Neural progenitor cell (in vitro differentiated cells): ENCODE measurements at regions not wholly inside any gene's neighbourhood (a gene's known extent, or its start where the extent isn't known, plus 50 kb on each side); places are given as distances from the start of the nearest gene placed in this dataset.

ENCODE experiments used
- DNase-seq: peaks from one replicate; pipeline ENCODE4 v3.0.0-alpha.2; 2016; ENCODE audit warnings: low spot score
- H2AFZ ChIP-seq: fragments of 200-600 bp; sonication (generic); replicated peaks from 2 replicates; pipeline ENCODE4 v1.6.1; 2016; ENCODE audit warnings: antibody characterized with exemption
- H3F3A ChIP-seq: fragments of 200-600 bp; sonication (generic); 2 replicates; pipeline ENCODE4 v1.6.1; 2016; ENCODE audit warnings: antibody characterized with exemption, low read depth
- H3K27ac ChIP-seq: fragments of 200-600 bp; sonication (generic); 2 replicates; pipeline ENCODE4 v1.5.1; 2016; ENCODE audit warnings: mild to moderate bottlenecking
- H3K27me3 ChIP-seq: fragments of 200-600 bp; sonication (generic); 2 replicates; pipeline ENCODE4 v1.6.1; 2016; ENCODE audit warnings: mild to moderate bottlenecking, moderate library complexity
- H3K36me3 ChIP-seq: fragments of 200-600 bp; sonication (generic); 2 replicates; pipeline ENCODE4 v1.5.1; 2016
- H3K4me1 ChIP-seq: fragments of 200-600 bp; sonication (generic); 2 replicates; pipeline ENCODE4 v1.6.1; 2016; ENCODE audit warnings: mixed run types
- H3K4me2 ChIP-seq: fragments of 200-600 bp; sonication (generic); 2 replicates; pipeline ENCODE4 v1.6.1; 2016
- H3K4me3 ChIP-seq: fragments of 200-600 bp; sonication (generic); 2 replicates; pipeline ENCODE4 v1.5.1; 2016
- H3K79me2 ChIP-seq: fragments of 200-600 bp; sonication (generic); 2 replicates; pipeline ENCODE4 v1.6.1; 2016; ENCODE audit warnings: low read depth
- H3K9ac ChIP-seq: fragments of 200-600 bp; sonication (generic); 2 replicates; pipeline ENCODE4 v1.6.1; 2016
- H3K9me3 ChIP-seq: fragments of 200-600 bp; sonication (generic); 2 replicates; pipeline ENCODE4 v1.5.1; 2016; ENCODE audit warnings: low read depth
- H4K20me1 ChIP-seq: fragments of 200-600 bp; sonication (generic); 2 replicates; pipeline ENCODE4 v1.6.1; 2016; ENCODE audit warnings: low read depth
- H3K27ac Mint-ChIP-seq: 3 replicates; pipeline ENCODE4 v1.8.0; 2021; ENCODE audit warnings: mixed read lengths
- H3K27me3 Mint-ChIP-seq: 2 replicates; pipeline ENCODE4 v1.8.0; 2022; ENCODE audit warnings: low read depth, mild to moderate bottlenecking, inconsistent platforms, moderate library complexity, mixed read lengths; ENCODE audit not compliant: insufficient read depth
- H3K36me3 Mint-ChIP-seq: 3 replicates; pipeline ENCODE4 v1.8.0; 2021; ENCODE audit warnings: mixed read lengths
- H3K4me1 Mint-ChIP-seq: 3 replicates; pipeline ENCODE4 v1.8.0; 2021; ENCODE audit warnings: mixed read lengths
- H3K4me3 Mint-ChIP-seq: 3 replicates; pipeline ENCODE4 v1.8.0; 2021; ENCODE audit warnings: mild to moderate bottlenecking, moderate library complexity, mixed read lengths
- H3K9me3 Mint-ChIP-seq: 3 replicates; pipeline ENCODE4 v1.8.0; 2020; ENCODE audit warnings: mixed read lengths
- CTCF ChIP-seq: fragments of 200-600 bp; sonication (generic); IDR thresholded peaks from 2 replicates; pipeline ENCODE4 v1.5.1; 2017; ENCODE audit warnings: antibody characterized with exemption, mild to moderate bottlenecking
- EZH2 ChIP-seq: fragments of 200-600 bp; sonication (generic); IDR thresholded peaks from 2 replicates; pipeline ENCODE4 v1.6.1; 2017; ENCODE audit warnings: antibody characterized with exemption, mild to moderate bottlenecking, moderate library complexity
- EZH2phosphoT487 ChIP-seq: fragments of 200-600 bp; sonication (generic); IDR thresholded peaks from 2 replicates; pipeline ENCODE4 v1.6.1; 2017; ENCODE audit warnings: antibody characterized with exemption

- Histone ChIP-seq H2AFZ (no peak overlapping the region), H3F3A (no peaks in the 10 kb centered on the region), H3K27me3 (no peaks in the 10 kb centered on the region), H3K4me2 (no peak overlapping the region), H3K9ac (no peak overlapping the region), H3K4me3 (no peak overlapping the region), H3K36me3 (no peaks in the 10 kb centered on the region), H3K27ac (no peak overlapping the region), H3K4me1 (no peaks in the 10 kb centered on the region), H3K9me3 (no peaks in the 10 kb centered on the region), H3K79me2 (no peaks in the 10 kb centered on the region), H4K20me1 (no peaks in the 10 kb centered on the region)
- H3K27me3 Mint-ChIP-seq: peaks cover 3% of the 10 kb centered on the region
- no peak overlapping the region for H3K27ac Mint-ChIP-seq
- no peak for DNase-seq
- TF ChIP-seq EZH2 (no peak), CTCF (no peak), EZH2phosphoT487 (no peak)
- no peaks in the 10 kb centered on the region for H3K4me1 Mint-ChIP-seq
- H3K4me3 Mint-ChIP-seq: no peak overlapping the region
- H3K36me3 Mint-ChIP-seq: no peaks in the 10 kb centered on the region
- peaks cover 2% of the 10 kb centered on the region for H3K9me3 Mint-ChIP-seq
Measured at GRCh38 chrX:121356139-121356849, 308.9 kb downstream of the GLUD2 start.

DNA sequence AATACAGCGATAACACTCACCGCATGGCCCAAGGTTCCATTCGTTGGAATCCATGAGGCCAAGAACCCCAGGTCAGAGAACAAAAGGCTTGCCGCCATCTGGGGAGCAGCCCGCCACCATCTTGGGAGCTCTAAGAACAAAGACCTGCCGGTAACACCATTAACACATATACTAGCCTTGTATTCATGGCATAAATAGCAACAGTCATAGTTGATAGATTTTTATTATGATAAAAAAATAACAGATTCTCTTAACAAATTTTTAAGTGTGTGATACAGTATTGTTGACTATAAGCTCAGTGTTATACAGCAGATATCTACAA, 309.4 kb downstream of the GLUD2 start:
- Mint-ChIP-seq H3K9me3 (no peaks in the 10 kb centered on the region), H3K36me3 (no peaks in the 10 kb centered on the region), H3K4me3 (no peak overlapping the region), H3K4me1 (no peaks in the 10 kb centered on the region), H3K27me3 (peaks cover 3% of the 10 kb centered on the region), H3K27ac (no peak overlapping the region)
- TF ChIP-seq CTCF: no peak
- no peak for TF ChIP-seq EZH2
- no peak for TF ChIP-seq EZH2phosphoT487
- H3K4me1 ChIP-seq: no peaks in the 10 kb centered on the region
- H3K4me2 ChIP-seq: no peak overlapping the region
- H3K9ac ChIP-seq: no peak overlapping the region
- no peaks in the 10 kb centered on the region for H3F3A ChIP-seq
- H3K4me3 ChIP-seq: no peak overlapping the region
- H4K20me1 ChIP-seq: no peaks in the 10 kb centered on the region
- no peak overlapping the region for H3K27ac ChIP-seq
- no peaks in the 10 kb centered on the region for H3K79me2 ChIP-seq
- no peaks in the 10 kb centered on the region for H3K9me3 ChIP-seq
- no peak overlapping the region for H2AFZ ChIP-seq
- no peaks in the 10 kb centered on the region for H3K27me3 ChIP-seq
- no peaks in the 10 kb centered on the region for H3K36me3 ChIP-seq
- DNase-seq: no peak

DNA sequence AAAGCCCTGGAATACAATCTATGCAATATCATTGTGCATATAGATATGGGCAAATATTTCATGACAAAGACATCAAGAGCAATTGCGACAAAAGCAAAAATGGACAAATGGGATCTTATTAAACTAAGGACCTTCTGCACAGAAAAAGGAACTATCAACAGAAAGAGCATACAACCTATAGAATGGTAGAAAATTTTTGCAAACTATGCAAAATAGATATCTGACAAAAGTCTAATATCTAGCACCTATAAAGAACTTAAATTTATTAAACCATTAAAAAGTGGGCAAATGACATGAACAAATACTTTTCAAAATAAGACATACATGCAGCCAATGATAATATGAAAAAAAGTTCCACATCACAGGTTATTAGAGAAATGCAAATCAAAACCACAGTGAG, 312.9 kb downstream of the GLUD2 start:
- Histone ChIP-seq H3K9me3 (no peaks in the 10 kb centered on the region), H3K36me3 (no peaks in the 10 kb centered on the region), H3K27ac (no peak overlapping the region), H2AFZ (no peak overlapping the region), H4K20me1 (no peaks in the 10 kb centered on the region), H3F3A (no peaks in the 10 kb centered on the region), H3K4me2 (no peak overlapping the region), H3K9ac (no peak overlapping the region), H3K79me2 (no peaks in the 10 kb centered on the region), H3K4me1 (no peaks in the 10 kb centered on the region), H3K4me3 (no peak overlapping the region), H3K27me3 (no peaks in the 10 kb centered on the region)
- H3K36me3 Mint-ChIP-seq: no peaks in the 10 kb centered on the region
- no peaks in the 10 kb centered on the region for H3K4me1 Mint-ChIP-seq
- H3K27me3 Mint-ChIP-seq: peaks cover 3% of the 10 kb centered on the region
- DNase-seq: no peak
- H3K27ac Mint-ChIP-seq: no peak overlapping the region
- peaks cover 4% of the 10 kb centered on the region for H3K9me3 Mint-ChIP-seq
- H3K4me3 Mint-ChIP-seq: no peak overlapping the region
- TF ChIP-seq CTCF: no peak
- no peak for TF ChIP-seq EZH2
- no peak for TF ChIP-seq EZH2phosphoT487
